NCI-H1694 (cell line): ENCODE measurements at regions not wholly inside any gene's neighbourhood (a gene's known extent, or its start where the extent isn't known, plus 50 kb on each side); places are given as distances from the start of the nearest gene placed in this dataset.
"Not testable (repeated sequence)": the region's sequence is repeated elsewhere in the genome, so short reads cannot be mapped to it uniquely, and the experiment has no call there.

Source experiments
- DNase-seq: peaks from one replicate; lab custom pipeline; 2025; lab: John Stamatoyannopoulos, UW

DNA sequence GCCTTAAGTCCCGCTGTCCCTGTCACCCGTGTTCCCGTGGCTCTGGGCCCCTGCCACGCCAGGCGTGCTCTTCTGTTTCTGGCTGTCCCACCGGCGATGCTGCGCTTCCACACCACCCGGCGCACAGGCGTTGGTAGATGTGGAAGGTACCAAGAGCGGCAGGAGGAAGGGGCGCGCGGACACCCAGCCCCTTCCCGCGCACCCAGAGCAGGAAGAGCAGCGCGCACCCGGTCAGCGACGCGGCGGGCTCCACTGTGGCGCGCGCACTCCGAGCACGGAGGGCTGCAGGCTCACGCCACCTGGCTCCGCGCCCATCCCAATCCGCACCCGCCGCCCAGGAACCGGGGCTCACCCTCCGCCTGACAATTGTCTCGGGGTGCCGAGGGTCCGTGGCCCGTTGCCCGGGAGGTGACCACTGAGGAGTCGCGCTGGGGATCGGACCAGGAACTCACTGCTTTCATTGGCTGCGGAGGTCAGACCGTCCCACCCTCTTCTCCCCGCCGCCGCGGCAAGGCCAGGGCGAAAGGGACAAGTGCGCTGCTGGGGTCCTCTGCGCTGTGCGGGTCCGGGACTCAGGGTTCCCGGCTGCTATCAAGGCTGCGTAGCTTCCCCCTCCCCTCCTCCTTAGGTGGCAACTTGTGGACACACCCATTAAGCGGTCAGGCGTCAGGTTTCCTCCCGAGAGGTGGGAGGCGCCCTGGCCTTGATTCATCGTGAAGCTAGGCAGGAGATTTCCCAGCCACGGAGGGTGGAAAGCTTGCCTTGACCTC is 121.6 kb upstream of the ZNF92 start:
- no peak for DNase-seq

DNA sequence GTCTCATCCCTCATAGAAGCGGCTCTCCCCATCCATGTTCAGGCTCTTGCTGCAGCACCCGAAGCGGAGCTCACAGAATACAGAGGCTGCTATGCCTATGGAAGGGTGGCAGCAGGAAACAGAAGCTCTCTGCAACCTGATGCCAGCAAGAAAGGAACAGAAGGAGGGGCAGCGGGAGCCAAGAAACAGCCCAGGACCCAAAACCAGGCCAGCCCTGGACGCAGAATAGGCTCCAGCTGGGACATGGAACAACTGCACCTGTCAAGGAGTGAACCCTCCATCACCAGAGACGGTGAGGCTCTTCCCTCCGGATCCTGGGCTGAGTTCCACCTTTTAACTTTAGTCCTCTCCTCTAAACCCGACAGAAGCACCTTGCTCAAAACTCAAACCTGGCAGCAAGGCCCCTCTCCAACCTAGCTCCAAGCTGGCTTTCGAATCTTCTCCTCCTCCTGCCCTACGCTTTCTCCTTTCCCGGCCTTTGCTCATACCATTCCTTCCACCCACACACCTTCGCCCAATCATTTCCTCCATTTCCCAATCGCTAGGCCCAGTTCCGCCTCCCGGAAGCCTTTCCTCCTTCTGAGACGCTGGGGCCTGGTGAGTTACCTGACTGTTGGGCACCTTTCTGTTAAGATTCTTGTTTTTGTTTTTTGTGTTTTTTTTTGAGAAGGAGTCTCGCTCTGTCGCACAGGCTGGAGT is 122.8 kb upstream of the ZNF92 start:
- DNase-seq: no peak

DNA sequence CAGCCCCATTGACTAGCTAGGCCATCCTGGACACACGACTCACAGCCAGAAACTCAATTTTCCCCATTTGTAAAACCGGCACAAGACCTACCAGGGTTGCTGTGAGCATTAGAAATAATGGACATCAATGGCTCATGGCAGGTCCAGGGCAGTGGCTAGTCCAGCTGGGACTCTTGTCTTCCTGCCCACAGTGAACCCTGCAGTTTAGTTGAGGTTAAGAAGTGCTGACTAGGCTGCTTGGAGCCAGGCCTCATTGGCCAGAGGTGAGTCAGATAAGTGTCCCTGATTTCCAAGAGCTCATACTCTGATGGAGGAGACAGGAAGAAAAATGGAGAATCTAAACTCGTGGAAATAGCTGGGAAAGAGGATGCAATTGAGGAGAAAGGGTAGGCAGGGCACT is 123.4 kb upstream of the ZNF92 start:
- DNase-seq: no peak

DNA sequence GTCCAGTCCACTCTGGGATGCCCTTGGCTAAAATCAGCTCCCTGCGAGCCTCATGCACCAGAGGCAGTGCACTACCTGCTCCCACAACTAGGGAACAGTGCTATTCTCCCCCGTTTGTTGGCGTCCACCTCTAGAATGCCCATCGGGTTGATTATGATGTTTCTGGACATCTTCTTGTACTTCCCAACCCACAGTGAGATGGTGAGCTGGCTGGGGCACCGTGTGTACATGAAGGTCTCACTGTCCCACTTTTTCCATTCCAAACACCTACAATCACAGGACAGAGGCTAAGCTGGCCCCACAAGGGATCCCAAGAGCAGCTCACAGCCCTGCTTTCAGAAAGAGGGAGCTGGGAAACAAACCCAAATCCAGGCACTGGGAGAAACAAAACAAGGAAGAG is 126.2 kb upstream of the ZNF92 start:
- no peak for DNase-seq

DNA sequence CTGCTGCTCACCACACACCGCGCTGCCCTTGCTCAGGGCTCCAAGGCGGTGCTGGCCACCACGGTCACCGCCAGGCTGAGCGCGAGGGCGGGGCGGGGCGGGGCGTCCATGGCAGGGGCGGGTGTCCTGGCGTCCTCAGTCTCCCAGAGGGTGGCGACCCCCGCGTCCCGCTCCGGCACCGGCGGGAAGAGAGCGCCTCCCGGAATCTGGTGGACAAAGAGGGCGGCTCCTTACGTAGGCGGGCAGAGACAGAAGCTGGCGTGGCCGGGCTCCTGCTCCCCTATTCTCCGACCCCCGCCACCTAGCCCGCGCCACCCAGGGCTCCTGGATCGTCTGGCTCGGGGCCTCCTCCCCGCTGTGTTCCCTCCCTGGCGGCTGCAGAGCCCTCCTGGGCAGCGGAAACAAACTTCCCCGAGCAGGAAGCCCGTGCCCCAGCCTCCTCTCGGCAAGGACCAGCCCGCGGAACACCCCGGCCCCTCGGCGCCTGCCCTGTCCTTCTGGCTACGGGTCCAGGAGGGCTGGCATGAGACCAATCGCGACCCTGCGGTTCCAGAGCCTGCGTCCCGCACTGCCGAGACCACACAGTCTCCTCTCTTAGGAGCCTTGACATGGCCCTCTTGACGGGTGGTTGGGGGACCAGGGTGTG is 133.8 kb upstream of the ZNF92 start:
- no peak for DNase-seq

DNA sequence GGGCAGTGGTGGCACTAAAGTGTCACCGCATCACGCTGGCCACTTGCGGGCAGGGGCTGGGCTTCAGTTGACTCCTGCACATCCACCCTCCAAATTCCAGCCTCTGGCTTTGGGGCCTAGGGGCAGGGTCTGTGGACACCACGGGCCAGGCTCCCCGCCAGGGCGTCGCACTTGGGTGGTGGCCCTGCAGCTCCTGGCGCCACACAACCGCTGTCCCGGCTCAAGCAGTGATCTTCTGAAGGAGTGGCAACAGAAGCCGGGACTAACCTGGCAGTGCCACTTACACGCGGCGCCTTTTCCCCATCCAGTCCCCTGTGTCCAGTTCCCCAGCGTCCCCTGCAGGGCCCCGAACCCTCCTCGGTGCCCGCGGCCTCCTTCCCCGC is 134.3 kb upstream of the ZNF92 start:
- no peak for DNase-seq

DNA sequence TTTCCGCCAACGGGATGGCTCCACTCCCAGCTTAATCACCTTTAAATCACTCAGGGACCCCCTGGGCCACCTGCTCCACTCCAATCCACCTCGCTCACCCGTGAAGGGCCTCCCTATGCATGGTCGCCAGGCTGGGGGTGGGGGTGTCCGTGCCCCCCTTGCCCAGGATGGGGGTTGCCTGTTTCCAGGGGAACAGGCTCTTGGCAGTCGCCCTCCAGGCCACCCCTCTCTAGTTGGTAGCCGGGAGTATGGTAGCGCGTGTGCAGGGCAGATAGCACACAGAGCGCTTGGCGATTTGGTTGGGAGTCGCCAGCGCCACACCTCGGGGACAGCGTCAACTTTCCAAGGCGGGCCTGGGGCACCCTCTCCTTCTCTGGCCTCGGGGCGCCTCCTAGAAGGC is 134.9 kb upstream of the ZNF92 start:
- DNase-seq: no peak

DNA sequence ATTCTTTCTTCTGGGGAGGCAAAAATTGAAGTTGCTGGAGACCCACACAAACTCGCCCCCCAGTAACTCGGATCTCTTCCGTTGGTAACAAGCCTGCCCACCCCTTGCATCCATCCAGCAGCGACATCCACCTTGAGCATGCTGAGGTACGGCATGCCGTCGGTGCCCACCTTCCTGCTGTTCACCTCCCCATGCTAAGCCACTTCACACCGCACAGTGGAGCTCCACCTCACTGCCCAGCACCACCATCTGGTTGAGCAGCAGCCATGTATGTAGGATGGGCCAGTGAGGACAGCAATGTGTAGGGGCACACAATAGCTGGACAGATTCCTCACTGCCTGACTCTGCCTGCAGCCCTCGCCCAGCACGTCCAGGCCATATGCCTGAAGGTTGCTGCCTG is 138.1 kb upstream of the ZNF92 start:
- DNase-seq: no peak

DNA sequence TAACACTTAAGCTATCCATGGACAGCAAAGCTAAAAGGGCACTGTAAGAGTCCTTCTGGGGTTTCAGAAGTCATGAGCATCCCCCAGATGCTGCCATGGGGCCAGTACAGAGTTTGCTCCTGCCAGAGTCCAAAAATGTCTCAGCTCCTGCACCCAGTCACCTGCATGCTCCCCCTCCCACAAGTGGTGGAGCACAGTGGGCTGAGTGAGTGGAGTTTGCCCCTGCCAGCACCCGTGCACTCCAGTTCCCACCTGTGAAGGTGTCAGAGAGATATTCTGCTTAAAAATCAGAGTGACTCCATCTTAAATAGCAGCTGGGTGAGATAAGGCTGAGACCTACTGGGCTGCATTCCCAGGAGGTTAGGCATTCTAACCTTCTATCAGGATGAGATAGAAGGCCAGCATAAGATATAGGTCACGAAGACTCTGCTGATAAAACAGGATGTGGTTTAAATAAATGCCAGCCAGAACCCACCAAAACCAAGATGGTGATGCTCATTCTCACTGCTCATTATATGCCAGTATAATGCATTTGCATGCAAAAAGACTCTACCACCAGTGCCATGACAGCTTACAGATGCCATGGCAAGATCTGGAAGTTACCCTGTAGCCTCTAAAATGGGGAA is 140.1 kb upstream of the ZNF92 start:
- DNase-seq: no peak

DNA sequence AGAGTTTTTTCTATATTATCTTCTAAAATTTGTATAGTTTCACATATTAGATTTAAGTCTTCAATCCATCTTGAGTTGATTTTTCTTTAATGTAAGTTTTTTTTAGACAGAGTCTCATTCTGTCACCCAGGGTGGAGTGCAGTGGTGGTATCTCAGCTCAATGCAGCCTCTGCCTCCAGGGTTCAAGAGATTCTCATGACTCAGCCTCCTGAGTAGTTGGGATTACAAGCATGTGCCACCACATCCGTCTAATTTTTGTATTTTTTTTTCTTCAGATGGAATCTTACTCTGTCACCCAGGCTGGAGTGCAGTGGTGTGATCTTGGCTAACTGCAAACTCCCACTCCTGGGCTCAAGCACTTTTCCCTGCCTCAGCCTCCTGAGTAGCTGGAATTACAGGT is 143.4 kb upstream of the ZNF92 start:
- no peak for DNase-seq

DNA sequence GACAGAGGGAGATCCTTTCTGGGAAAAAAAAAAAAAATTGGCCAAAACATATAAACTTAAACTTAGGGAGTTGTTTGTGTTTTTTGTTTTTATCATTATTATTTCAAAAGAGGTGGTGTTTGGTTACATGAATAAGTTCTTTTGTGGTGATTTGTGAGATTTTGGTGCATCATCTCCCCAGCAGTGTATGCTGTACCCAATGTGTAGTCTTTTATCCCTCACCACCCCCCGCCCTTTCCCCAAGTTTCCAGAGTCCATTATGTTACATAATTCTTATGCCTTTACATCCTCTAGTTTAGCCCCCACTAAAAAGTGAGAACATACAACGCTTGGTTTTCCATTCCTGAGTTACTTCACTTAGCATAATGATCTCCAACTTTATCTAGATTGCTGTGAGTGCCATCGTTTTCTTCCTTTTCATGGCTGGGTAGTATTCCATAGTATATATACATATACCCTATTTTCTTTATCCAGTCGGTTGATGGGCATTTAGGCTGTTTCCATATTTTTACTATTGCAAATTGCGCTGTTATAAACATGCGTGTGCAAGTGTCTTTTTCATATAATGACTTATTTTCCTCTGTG is 148.1 kb upstream of the ZNF92 start:
- no peak for DNase-seq

DNA sequence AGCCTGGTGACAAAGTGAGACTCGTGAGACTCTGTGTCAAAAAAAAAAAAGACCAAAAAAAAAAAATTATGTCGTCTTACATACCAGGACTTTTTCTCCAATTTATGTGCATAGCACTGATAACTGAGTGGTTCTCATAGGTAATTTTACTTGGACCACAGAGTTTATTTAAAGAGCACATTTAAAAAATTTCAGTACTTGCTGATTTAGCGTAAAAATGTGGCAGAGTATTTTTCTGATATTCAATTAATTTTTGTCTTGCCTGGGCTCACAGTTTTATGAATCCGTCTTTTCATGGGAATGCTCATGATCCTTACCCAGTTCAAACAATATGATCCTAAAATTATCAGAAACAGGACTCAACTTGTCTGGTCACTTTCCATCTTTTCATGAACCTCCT is 151.0 kb upstream of the ZNF92 start:
- DNase-seq: no peak

DNA sequence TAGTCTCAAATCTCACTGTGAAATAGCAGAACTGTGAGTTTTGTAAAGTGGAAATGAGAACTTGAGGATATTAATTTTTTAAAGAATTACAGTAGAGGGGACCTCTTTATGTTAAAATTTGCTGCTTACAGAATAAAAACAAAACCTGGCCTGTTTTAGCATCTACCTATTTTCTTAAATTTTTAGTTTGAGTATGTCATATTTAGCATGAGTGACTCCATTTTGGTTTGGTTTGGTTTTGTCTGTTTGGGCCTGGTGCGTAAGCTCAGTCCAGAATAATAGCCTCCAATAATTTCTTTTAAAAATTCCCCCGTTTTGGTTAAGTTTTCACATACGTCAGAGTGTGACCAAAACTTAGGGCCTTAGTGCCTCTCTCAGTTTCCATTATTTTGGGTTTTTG is 152.0 kb upstream of the ZNF92 start:
- no peak for DNase-seq

DNA sequence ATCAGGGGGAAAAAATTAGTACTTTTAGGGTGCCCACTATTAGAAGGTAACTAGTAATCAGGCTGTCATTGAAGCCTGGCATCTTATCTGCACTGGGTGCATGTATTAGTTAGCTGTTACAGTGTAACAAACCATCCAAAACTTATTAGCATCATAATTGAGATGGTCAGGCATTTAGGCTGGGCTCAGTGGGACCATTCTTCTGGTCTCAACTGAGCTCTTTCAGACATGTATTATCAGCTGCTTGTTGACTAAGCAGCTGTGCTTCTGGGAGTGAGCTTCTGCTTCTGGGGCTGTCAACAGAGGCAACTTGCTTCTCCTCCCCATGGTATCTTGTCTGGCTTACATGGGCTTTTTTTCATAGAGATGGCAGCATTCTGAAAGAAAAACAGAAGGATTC is 154.0 kb upstream of the ZNF92 start:
- DNase-seq: no peak

DNA sequence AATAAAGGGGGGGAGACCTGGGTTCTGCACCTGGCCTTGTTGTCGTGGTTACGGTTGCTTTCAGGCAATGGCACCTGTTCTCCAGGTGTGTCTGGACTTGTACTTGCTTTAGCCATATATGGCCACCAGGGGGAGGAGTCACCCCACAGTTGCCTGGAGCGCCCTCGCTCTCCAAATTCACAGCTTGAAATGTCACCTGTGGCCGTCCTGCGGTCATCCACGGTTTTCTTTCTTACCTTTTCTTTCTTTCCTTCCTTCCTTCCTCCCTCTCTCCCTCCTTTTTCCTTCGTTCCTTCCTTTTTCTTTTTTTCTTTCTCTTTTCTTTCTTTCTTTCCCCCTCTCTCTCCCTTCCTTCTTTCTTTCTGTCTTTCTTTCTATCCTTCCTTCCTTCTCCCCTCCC is 157.2 kb upstream of the ZNF92 start:
- DNase-seq: no peak

DNA sequence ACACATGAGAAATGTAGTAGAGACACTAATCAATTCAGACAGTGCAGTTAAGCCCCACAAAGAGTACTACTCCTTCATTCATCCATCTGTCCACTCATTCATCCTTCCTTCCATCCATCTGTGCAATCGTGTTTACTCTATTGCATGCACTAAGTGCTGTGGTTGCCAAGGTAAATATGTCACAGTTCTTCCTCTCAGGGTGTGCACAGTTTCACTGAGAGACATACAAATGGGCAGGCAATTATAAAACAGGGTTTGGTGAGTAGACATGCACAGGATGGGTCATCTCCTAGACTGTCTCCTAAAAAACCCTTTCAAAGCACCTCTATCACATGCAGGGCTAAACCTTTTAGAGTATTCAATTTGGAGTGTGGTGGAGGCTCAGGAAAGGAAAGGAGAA is 160.4 kb upstream of the ZNF92 start:
- DNase-seq: not testable (repeated sequence)

DNA sequence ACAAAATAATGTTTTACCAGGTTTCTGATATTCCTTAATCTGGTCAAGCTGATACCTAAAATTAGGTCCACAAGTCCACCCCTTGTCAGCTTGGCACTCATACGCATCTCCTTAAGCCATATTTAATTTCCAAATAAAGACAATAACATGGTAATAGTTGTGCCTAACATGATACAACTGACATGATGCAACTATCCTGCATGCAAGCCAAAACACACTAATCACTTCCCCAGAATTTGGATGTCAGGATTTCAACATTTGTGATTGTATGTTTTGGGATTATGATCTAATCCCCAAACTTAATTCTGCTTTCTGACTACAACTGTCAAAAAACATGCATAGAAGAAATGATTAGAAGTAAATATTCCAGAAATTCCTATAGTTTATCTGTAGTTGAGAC is 174.4 kb upstream of the ZNF92 start:
- not testable (repeated sequence) for DNase-seq

DNA sequence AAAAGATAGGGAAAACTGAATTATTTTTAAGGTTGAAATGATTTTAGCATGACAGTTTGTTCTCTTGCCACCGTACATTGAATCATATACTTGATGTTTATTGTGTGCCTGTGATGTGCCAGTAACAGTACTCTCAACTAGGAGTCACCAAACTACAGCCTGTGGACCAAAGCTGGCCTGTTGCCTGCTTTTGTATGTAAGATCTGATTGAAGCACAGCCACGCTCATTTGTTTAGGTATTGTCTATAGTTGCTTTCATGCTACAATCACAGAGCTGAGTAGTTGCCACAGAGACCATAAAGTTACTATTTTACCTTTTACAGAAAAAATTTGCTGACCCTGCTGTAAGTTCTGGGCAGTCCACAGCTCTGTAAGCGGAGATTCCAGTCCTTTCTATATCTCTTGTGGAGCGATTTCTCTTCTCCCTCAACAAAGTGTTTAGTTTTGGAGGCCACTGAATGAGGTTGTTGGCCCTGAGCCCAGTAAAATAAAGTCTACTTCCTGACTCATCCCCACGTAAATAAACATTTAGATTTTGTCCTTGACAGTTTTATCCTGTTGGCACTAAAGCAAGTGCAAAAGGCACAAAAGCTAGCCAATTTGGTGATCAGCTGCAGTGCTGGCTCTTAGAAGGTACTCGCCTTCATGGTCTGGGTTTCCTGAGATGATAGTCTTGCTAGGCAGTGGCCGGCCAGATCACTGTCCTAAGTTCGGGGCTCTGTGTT is 180.2 kb upstream of the ZNF92 start:
- not testable (repeated sequence) for DNase-seq

DNA sequence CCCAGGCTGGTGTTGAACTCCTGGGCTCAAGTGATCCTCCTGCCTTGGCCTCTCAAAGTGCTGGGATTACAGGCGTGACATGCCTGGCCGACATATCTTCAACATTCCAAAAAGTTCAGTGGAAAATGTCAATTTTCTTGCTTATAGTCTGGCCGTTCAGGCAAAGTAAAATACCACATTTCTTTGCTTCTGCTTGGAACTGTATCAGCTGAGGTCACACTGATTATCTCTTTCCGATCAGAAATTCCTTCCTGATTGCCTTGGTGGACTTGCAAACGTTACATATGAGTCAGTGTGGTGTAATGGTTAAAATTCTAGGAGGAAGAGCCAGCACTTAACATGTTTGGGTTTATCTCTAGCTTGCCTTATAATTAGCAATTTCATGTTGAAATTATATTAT is 170.6 kb upstream of the ERV3-1 start:
- DNase-seq: not testable (repeated sequence)

DNA sequence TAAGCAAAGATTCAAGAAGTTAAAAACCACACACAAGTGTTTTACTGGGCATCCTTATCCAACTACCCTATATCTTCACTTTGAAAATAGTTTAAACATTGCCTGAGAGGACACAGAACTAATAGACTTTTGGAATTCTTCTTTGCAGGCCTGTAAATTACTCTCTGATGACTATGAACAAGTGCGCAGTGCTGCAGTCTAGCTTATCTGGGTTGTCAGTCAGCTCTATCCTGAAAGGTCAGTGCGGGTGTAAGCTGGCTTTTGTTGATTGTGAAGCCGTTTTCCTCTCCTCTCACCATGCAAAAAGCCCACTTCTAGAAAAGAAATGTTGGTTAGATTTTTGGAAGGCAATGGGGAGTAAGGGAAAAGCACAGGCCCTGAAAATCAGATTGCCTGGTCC is 143.6 kb upstream of the ERV3-1 start:
- not testable (repeated sequence) for DNase-seq

DNA sequence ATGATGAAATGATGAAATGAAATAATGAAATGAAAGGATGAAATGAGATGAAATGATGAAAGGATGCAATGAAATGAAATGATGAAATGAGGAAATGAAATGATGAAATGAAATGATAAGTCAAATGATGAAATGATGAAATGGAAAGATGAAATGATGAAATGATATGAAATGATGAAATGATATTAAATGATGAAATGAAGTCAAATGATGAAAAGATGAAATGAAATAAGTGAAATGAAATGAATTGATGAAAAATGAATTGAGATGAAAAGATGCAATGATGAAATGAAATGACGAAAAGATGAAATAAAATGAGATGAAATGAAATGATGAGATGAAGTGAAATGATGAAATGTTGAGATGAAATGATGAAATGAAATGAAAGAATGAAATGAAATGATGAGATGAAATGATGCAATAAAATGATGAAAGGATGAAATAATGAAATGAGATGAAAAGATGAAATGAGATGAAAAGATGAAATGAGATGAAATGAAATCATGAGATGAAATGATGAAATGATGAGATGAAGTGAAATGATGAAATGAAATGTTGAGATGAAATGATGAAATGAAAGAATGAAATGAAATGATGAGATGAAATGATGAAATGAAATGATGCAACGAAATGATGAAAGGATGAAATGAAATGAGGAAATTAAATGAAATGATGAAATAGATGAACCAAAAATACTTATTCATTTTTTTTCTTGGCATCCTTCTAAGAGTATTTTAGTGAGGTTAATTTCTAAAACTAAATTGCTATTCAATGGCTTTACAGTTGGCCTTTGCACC is 139.8 kb upstream of the ERV3-1 start:
- not testable (repeated sequence) for DNase-seq
